ENCODE measurements at regions not wholly inside any gene's neighbourhood (a gene's known extent, or its start where the extent isn't known, plus 50 kb on each side); places are given as distances from the start of the nearest gene placed in this dataset.

GRCh38 chr12:78343657-78344056, 513.0 kb downstream of the NAV3 start:
- TF ChIP-seq CTCF (conservative IDR thresholded peaks at IDR 0.05 in 1 of 2, IDR thresholded peaks at IDR 0.05 in 1 of 2; ENCODE audit: extremely low read depth in 1 of 2, insufficient read depth in 1 of 2, low read depth in 1 of 2, low read length in 2 of 2) = no peak
- TF ChIP-seq EZH2 (IDR thresholded peaks at IDR 0.05; ENCODE audit: borderline replicate concordance, low read length) = no peak

Data from mammary epithelial cell (primary cell).